ENCODE measurements at regions not wholly inside any gene's neighbourhood (a gene's known extent, or its start where the extent isn't known, plus 50 kb on each side); places are given as distances from the start of the nearest gene placed in this dataset.

- no peak for TF ChIP-seq CTCF (IDR thresholded peaks at IDR 0.05; ENCODE audit: low read length, missing control alignments)
- DNase-seq (ENCODE audit: low read depth), result no peak
- no peak overlapping the region for H3K4me3 ChIP-seq (replicated peaks; ENCODE audit: low read depth, low read length)
Measured at GRCh38 chr5:116673453-116673852, 98.8 kb upstream of the SEMA6A start.

- no peak overlapping the region for H3K4me3 ChIP-seq (replicated peaks; ENCODE audit: low read depth, low read length)
- DNase-seq (ENCODE audit: low read depth), result no peak
- TF ChIP-seq CTCF (IDR thresholded peaks at IDR 0.05; ENCODE audit: low read length, missing control alignments), result no peak
Measured at GRCh38 chr5:116672203-116672602, 97.6 kb upstream of the SEMA6A start.

GRCh38 chr5:116671211-116671736 is 96.7 kb upstream of the SEMA6A start:
- no peak for DNase-seq (ENCODE audit: low read depth)

GRCh38 chr5:116669261-116670031 is 94.8 kb upstream of the SEMA6A start:
- no peak for TF ChIP-seq CTCF (IDR thresholded peaks at IDR 0.05; ENCODE audit: low read length, missing control alignments)
- H3K4me3 ChIP-seq (replicated peaks; ENCODE audit: low read depth, low read length), result no peak overlapping the region
- DNase-seq (ENCODE audit: low read depth), result no peak

More at GRCh38 chr5:116671211-116671736, 96.7 kb upstream of the SEMA6A start:
- no peak for TF ChIP-seq CTCF (IDR thresholded peaks at IDR 0.05; ENCODE audit: low read length, missing control alignments)
- no peak overlapping the region for H3K4me3 ChIP-seq (replicated peaks; ENCODE audit: low read depth, low read length)

- H3K4me3 ChIP-seq (replicated peaks; ENCODE audit: low read depth, low read length), result no peak overlapping the region
- no peak for DNase-seq (ENCODE audit: low read depth)
- TF ChIP-seq CTCF (IDR thresholded peaks at IDR 0.05; ENCODE audit: low read length, missing control alignments), result no peak
Measured at GRCh38 chr5:116668390-116668789, 93.8 kb upstream of the SEMA6A start.

- TF ChIP-seq CTCF (IDR thresholded peaks at IDR 0.05; ENCODE audit: low read length, missing control alignments), result no peak
- no peak overlapping the region for H3K4me3 ChIP-seq (replicated peaks; ENCODE audit: low read depth, low read length)
- no peak for DNase-seq (ENCODE audit: low read depth)
Measured at GRCh38 chr5:116666901-116667300, 92.3 kb upstream of the SEMA6A start.

GRCh38 chr5:116664988-116665387 is 90.4 kb upstream of the SEMA6A start:
- no peak overlapping the region for H3K4me3 ChIP-seq (replicated peaks; ENCODE audit: low read depth, low read length)
- no peak for TF ChIP-seq CTCF (IDR thresholded peaks at IDR 0.05; ENCODE audit: low read length, missing control alignments)
- DNase-seq (ENCODE audit: low read depth), result no peak
